ENCODE measurements at regions not wholly inside any gene's neighbourhood (a gene's known extent, or its start where the extent isn't known, plus 50 kb on each side); places are given as distances from the start of the nearest gene placed in this dataset.

GRCh38 chr5:84683594-84683993 is 298.9 kb upstream of the EDIL3 start:
- Histone ChIP-seq H3K9me3 (peaks cover 0 to 6% of the 10 kb centered on the region in 2 donors), H3K4me3 (no peak overlapping the region), H3K36me3 (no peaks in the 10 kb centered on the region), H3K27me3 (no peaks in the 10 kb centered on the region), H3K27ac (no peak overlapping the region), H3K4me1 (no peaks in the 10 kb centered on the region)
- DNase-seq (no peak), ATAC-seq (no peak)
- TF ChIP-seq, protein P1, sequence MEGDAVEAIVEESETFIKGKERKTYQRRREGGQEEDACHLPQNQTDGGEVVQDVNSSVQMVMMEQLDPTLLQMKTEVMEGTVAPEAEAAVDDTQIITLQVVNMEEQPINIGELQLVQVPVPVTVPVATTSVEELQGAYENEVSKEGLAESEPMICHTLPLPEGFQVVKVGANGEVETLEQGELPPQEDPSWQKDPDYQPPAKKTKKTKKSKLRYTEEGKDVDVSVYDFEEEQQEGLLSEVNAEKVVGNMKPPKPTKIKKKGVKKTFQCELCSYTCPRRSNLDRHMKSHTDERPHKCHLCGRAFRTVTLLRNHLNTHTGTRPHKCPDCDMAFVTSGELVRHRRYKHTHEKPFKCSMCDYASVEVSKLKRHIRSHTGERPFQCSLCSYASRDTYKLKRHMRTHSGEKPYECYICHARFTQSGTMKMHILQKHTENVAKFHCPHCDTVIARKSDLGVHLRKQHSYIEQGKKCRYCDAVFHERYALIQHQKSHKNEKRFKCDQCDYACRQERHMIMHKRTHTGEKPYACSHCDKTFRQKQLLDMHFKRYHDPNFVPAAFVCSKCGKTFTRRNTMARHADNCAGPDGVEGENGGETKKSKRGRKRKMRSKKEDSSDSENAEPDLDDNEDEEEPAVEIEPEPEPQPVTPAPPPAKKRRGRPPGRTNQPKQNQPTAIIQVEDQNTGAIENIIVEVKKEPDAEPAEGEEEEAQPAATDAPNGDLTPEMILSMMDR (IDR thresholded peaks at IDR 0.05), result no peak
- intact Hi-C loops (cut with DNase I), result no loop called here

DNA sequence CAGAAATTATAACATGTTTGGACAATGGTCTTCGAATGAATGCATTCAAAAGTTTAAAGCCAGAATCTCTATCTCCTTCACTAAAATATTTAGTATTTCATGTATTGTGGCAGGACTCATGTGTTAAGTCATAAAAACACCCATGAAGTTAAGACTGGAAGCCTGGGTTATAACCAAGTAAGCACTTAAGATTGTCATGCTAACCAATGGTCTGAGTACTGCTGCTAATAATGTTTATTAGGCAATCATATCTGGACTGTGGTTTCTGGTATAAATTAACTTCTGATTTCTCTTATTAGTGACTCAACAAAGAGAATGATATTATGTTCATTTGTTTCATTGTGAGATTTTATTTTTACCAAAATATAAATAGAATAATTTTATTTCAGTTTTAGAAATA is 297.9 kb upstream of the EDIL3 start:
- no peak overlapping the region for H3K4me3 ChIP-seq
- H3K4me1 ChIP-seq, result no peaks in the 10 kb centered on the region
- no peaks in the 10 kb centered on the region for H3K36me3 ChIP-seq
- intact Hi-C loops (cut with DNase I), result no loop called here
- DNase-seq (no peak), ATAC-seq (no peak)
- no peak overlapping the region for H3K27ac ChIP-seq
- peaks cover 0 to 6% of the 10 kb centered on the region in 2 donors for H3K9me3 ChIP-seq
- TF ChIP-seq, protein P1 (IDR thresholded peaks at IDR 0.05), result no peak
- no peaks in the 10 kb centered on the region for H3K27me3 ChIP-seq

GRCh38 chr5:84680908-84681307 is 296.2 kb upstream of the EDIL3 start:
- Histone ChIP-seq H3K4me1 (no peaks in the 10 kb centered on the region), H3K27me3 (no peaks in the 10 kb centered on the region), H3K36me3 (no peaks in the 10 kb centered on the region), H3K4me3 (no peak overlapping the region), H3K9me3 (no peaks in the 10 kb centered on the region), H3K27ac (no peak overlapping the region)
- TF ChIP-seq, protein P1 (IDR thresholded peaks at IDR 0.05), result no peak
- intact Hi-C loops (cut with DNase I), result no loop called here
- DNase-seq (no peak), ATAC-seq (no peak)

DNA sequence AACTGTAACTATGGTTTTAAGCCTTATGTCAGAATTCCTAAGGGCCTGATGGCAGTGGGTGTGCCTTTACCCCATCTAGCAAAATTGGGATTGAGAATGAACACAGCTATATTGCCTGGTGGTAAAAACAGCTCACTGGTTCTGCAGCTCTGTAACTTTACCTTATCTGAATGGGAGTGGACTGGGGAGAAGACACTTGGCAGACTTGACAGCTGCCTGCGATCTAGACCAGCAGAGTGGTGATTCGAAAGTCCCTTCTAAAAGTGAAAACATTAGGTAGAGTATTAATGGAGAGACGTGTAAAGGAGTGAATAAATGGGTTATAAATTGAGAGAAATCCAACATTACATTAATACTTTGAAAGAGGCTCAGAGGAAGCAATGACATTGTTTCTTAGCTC is 289.1 kb upstream of the EDIL3 start:
- Histone ChIP-seq H3K4me3 (no peak overlapping the region), H3K27ac (no peak overlapping the region), H3K9me3 (peaks cover 0 to 9% of the 10 kb centered on the region in 2 donors), H3K4me1 (no peaks in the 10 kb centered on the region), H3K36me3 (no peaks in the 10 kb centered on the region), H3K27me3 (no peaks in the 10 kb centered on the region)
- DNase-seq (no peak), ATAC-seq (no peak)
- intact Hi-C loops (cut with DNase I), result no loop called here
- TF ChIP-seq, protein P1 (IDR thresholded peaks at IDR 0.05), result no peak

- Histone ChIP-seq H3K27me3 (no peaks in the 10 kb centered on the region), H3K27ac (no peak overlapping the region), H3K36me3 (no peaks in the 10 kb centered on the region), H3K9me3 (peaks cover 0 to 9% of the 10 kb centered on the region in 2 donors), H3K4me1 (no peaks in the 10 kb centered on the region), H3K4me3 (no peak overlapping the region)
- DNase-seq (peak in 2 of 4 donors; percentile 1 to 3), ATAC-seq (no peak)
- TF ChIP-seq, protein P1 (IDR thresholded peaks at IDR 0.05), result no peak
- intact Hi-C loops (cut with DNase I), result no loop called here
These were observed 282.9 kb upstream of the EDIL3 start for GRCh38 chr5:84667576-84667975.
